ENCODE measurements at regions not wholly inside any gene's neighbourhood (a gene's known extent, or its start where the extent isn't known, plus 50 kb on each side); places are given as distances from the start of the nearest gene placed in this dataset.

DNA sequence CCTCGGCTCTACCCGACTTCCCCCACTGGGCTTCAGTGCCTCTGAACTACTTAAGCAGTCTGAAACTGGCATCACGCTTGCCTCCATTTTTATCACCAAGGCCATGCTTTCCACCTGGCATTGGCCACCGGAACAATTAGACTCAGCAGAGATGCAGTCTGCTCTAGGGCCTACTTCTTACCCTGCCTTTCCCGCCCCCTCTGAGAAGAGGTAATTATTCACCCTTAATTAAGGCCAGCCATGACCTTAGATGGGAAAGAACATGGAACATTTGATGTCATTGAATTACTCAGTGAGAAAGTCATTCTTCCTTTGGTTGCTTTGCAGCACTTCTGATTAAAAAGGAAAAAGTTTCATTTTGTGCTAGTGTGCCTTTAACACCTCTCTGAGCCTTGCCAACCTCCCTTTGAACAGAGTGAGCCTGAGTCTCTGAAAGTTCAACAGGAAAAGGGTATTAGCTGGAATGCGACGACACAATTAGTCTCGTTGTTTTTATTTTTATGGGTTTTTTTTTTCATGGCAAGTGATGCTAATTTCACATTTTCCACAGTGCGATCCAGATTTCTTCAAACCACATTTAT, 60.9 kb upstream of the TNRC6A start:
- DNase-seq (ENCODE audit: low read depth): peak; percentile 81
- H3K4me3 ChIP-seq (ENCODE audit: low read length): 0 out of 2 replicates have a peak overlapping the region, but pooled peaks have one; percentile 20

DNA sequence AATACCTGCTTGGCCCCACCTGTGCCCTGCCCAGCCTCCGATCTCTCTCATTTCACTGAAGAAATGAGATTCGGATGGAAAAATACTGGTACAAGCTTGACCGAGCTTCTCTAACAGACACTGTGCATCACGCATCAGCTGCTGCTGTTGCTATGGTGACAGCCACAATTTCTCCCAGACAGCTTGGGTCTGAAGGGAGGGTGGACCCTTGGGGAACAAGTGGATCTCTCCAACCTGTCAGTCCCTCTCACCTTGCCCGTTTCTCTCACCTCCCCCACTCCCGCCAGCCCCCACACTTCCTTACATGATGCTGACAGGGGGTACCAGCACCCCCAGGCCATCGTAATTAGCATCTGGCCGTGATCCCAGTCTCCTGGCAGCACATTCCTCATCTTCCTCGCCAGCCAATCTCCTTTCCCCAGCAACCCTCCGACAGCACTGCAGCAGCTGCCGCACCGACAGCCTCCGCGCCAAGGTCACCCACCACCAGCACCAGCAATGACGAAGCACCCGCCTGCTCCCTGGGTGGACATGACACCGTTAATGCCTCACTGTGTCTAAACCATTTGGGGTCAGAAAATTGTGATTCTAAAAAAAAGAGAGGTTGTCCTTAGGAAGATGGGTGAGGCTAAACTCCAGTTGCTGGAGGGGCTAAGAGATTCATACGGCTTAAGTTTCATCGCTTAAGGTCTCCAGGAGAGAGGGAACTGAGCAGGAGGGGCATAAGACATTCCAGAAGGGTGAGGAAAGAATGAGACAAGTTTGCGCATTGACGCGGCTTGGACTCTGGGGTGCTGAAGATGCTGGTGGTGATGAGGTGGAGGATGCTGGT, 58.6 kb upstream of the TNRC6A start:
- TF ChIP-seq, protein P1, sequence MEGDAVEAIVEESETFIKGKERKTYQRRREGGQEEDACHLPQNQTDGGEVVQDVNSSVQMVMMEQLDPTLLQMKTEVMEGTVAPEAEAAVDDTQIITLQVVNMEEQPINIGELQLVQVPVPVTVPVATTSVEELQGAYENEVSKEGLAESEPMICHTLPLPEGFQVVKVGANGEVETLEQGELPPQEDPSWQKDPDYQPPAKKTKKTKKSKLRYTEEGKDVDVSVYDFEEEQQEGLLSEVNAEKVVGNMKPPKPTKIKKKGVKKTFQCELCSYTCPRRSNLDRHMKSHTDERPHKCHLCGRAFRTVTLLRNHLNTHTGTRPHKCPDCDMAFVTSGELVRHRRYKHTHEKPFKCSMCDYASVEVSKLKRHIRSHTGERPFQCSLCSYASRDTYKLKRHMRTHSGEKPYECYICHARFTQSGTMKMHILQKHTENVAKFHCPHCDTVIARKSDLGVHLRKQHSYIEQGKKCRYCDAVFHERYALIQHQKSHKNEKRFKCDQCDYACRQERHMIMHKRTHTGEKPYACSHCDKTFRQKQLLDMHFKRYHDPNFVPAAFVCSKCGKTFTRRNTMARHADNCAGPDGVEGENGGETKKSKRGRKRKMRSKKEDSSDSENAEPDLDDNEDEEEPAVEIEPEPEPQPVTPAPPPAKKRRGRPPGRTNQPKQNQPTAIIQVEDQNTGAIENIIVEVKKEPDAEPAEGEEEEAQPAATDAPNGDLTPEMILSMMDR (conservative IDR thresholded peaks at IDR 0.05; ENCODE audit: low read length): no peak
- H3K4me3 ChIP-seq (ENCODE audit: low read length): peak overlapping the region; percentile 6; the same call in 1 of the 2 replicates
- peak; percentile 86 for DNase-seq (ENCODE audit: low read depth)

More for the DNA sequence above, 60.9 kb upstream of the TNRC6A start:
- TF ChIP-seq, protein P1 (conservative IDR thresholded peaks at IDR 0.05; ENCODE audit: low read length): no peak

DNA sequence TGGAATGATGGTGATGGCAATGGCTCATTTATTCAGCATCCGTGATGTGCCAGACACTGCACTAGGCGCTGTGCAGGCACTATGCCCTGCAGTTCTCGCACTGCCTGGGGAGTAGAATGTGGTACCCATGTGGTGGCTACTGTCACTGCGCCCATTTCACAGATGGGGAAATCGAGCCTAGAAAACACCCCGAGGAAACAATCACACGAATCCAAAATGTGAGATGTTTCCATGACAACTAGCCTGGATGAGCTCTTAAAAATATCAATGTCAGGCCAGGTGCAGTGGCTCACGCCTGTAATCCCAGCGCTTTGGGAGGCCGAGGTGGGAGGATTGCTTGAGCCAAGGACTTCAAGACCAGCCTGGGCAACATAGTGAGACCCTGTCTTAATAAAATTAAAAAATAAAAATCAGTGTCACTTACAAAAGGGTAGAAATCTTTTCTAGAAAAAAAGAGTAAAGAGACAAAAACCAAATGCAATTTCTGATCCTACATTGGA, 57.9 kb upstream of the TNRC6A start:
- DNase-seq (ENCODE audit: low read depth): no peak
- TF ChIP-seq, protein P1 (conservative IDR thresholded peaks at IDR 0.05; ENCODE audit: low read length): no peak
- no peak overlapping the region for H3K4me3 ChIP-seq (ENCODE audit: low read length)

DNA sequence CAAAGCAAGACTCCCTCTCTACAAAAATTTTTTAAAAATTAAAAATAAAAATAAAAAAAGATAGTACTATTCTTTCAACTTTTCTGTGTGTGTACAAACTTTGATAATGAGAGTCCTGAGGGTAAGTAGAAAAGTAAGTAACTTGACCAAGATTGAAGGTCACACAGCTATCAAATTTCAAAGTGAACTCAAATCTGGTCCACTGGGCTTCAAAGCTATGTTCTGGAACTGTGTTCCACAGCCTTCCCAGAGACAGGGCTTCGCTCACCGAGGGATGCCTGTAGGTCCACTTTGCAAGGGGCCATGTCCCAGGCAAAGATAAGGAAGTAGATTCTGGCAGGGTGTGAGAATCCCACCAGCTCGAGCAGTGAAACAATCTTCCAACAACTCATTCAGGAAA, 56.3 kb upstream of the TNRC6A start:
- DNase-seq (ENCODE audit: low read depth): no peak
- TF ChIP-seq, protein P1 (conservative IDR thresholded peaks at IDR 0.05; ENCODE audit: low read length): no peak
- no peak overlapping the region for H3K4me3 ChIP-seq (ENCODE audit: low read length)

DNA sequence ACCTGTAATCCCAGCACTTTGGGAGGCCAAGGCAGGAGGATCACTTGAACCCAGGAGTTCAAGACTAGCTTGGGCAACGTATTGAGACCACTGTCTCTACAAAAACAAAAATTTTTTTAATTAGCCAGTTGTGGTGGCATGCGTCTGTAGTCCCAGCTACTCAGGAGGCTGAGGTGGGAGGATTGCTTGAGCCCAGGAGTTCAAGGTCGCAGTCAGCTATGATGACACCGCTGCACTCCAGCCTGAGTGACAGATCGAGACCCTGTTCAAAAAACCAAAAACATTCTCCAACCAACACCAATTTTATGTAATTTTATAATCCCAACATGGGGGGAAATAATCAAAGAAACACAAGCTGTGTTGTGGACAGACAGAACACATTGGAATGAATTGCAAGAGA, 54.6 kb upstream of the TNRC6A start:
- TF ChIP-seq, protein P1 (conservative IDR thresholded peaks at IDR 0.05; ENCODE audit: low read length): no peak
- DNase-seq (ENCODE audit: low read depth): no peak
- H3K4me3 ChIP-seq (ENCODE audit: low read length): no peak overlapping the region

DNA sequence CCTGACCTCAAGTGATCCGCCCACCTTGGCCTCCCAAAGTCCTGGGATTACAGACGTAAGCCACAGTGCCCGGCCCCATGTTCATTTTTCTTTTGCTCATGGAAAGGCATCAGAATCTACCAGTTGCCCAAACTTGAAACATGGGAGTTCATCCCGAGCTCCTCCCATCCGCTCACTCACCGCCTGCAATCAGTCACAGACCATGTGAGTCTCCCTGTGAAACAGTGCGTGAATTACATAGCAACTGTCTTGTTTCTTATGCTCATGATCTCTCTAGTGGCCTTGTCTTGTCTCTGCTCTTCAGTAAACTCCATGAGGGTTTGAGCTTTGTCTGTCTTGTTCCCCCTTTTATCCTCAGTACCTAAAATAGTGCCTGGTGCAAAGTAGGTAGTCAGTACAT, 52.1 kb upstream of the TNRC6A start:
- no peak for DNase-seq (ENCODE audit: low read depth)

More for the DNA sequence above, 52.1 kb upstream of the TNRC6A start:
- TF ChIP-seq, protein P1 (conservative IDR thresholded peaks at IDR 0.05; ENCODE audit: low read length): no peak
- H3K4me3 ChIP-seq (ENCODE audit: low read length): no peak overlapping the region
